K562 (cell line): ENCODE measurements at regions not wholly inside any gene's neighbourhood (a gene's known extent, or its start where the extent isn't known, plus 50 kb on each side); places are given as distances from the start of the nearest gene placed in this dataset.

Experiments
- ATAC-seq: fragments of 200-7000 bp; cut with Tn5 transposase; 3 replicates; pipeline ENCODE4 v1.9.1; 2020; ENCODE audit warnings: moderate library complexity
- BruUV-seq: library from RNA; stranded (reverse); fragments of 400-500 nt; replicated peaks from 2 replicates; lab custom pipeline; 2021; lab: Mats Ljungman, UMichigan
- CTCF ChIA-PET: fragments of 300-600 bp; formaldehyde crosslinking; extraction: SDS; loops from one replicate; lab custom pipeline; 2021; ENCODE audit warnings: low intra/inter-chr PET ratio; lab: Yijun Ruan, JAX
- POLR2A ChIA-PET: fragments of 300-600, 350-650 bp; sonication (Branson Sonifier 250); formaldehyde crosslinking; extraction: SDS; loops from one replicate; lab custom pipeline; 2021; ENCODE audit warnings: antibody characterized with exemption, inconsistent platforms; lab: Yijun Ruan, JAX
- DNase-seq, 4 experiments: peaks; one replicate each; pipeline versions ENCODE4 v3.0.0 to v3.0.0-alpha.2; 2011 to 2018; ENCODE audit warnings: low spot score in 3 of 4, mixed read lengths in 3 of 4; ENCODE audit errors: extremely low read depth in 1 of 4
- FAIRE-seq: peaks from 2 replicates; lab custom pipeline; 2011; peaks lifted over from hg19 to GRCh38; lab: Jason Lieb, UNC
- H2AFZ ChIP-seq: 2 replicates; pipeline ENCODE4 v1.6.0; 2011; ENCODE audit warnings: low read depth, low read length, control low read depth, inconsistent platforms
- H3K27ac ChIP-seq: fragments of 200-600 bp; 3 replicates; pipeline ENCODE4 v1.8.0; 2011; ENCODE audit warnings: low read depth, mild to moderate bottlenecking, control low read depth, inconsistent platforms, low read length, moderate library complexity, mixed read lengths; ENCODE audit errors: extremely low read depth
- H3K27me3 ChIP-seq, 2 experiments: fragments of 300-600 bp in 1 of 2; 2 replicates in 1 of 2; 3 replicates in 1 of 2; pipeline versions ENCODE4 v1.6.0 to v1.8.0; 2011; ENCODE audit warnings: inconsistent platforms in 2 of 2, low read length in 2 of 2, mild to moderate bottlenecking in 1 of 2, mixed read lengths in 1 of 2, moderate library complexity in 1 of 2; ENCODE audit not compliant: control insufficient read depth in 2 of 2, insufficient read depth in 2 of 2
- H3K36me3 ChIP-seq: fragments of 300-600 bp; 3 replicates; pipeline ENCODE4 v1.8.0; 2011; ENCODE audit warnings: mild to moderate bottlenecking, low read length, inconsistent platforms; ENCODE audit not compliant: control insufficient read depth, insufficient read depth
- H3K4me1 ChIP-seq, 2 experiments: fragments of 200-600 bp in 1 of 2; replicated peaks in 1 of 2; 2 replicates in 1 of 2; 3 replicates in 1 of 2; pipeline versions ENCODE4 v1.5.1 to v1.8.0; 2011; ENCODE audit warnings: inconsistent platforms in 2 of 2, low read length in 2 of 2, mild to moderate bottlenecking in 1 of 2, mixed read lengths in 1 of 2, moderate library complexity in 1 of 2; ENCODE audit not compliant: control insufficient read depth in 2 of 2, insufficient read depth in 2 of 2
- H3K4me2 ChIP-seq: 2 replicates; pipeline ENCODE4 v1.6.1; 2011; ENCODE audit warnings: low read length, control low read depth, inconsistent platforms, mixed read lengths; ENCODE audit not compliant: insufficient read depth
- H3K4me3 ChIP-seq: fragments of 200-600 bp; sonication (generic), shearing (Covaris generic); 2 replicates; pipeline ENCODE4 v1.5.1; 2016; ENCODE audit warnings: control low read depth, inconsistent platforms
- H3K79me2 ChIP-seq: fragments of 200-600 bp; 3 replicates; pipeline ENCODE4 v1.8.0; 2011; ENCODE audit warnings: low read length, inconsistent platforms; ENCODE audit not compliant: control insufficient read depth, insufficient read depth
- H3K9ac ChIP-seq, 2 experiments: 2 replicates each; pipeline versions ENCODE4 v1.6.0 to v1.6.1; 2011; ENCODE audit warnings: low read depth in 2 of 2, low read length in 2 of 2, control low read depth in 1 of 2, inconsistent platforms in 1 of 2, mild to moderate bottlenecking in 1 of 2, mixed read lengths in 1 of 2; ENCODE audit not compliant: insufficient read depth in 1 of 2
- H3K9me1 ChIP-seq: one replicate; pipeline ENCODE4 v1.6.0; 2011; ENCODE audit warnings: inconsistent platforms, mild to moderate bottlenecking, low read length, moderate library complexity; ENCODE audit not compliant: control insufficient read depth, insufficient read depth
- H3K9me3 ChIP-seq: replicated peaks from 2 replicates; pipeline ENCODE4 v1.5.1; 2011; ENCODE audit warnings: low read depth, low read length, inconsistent platforms; ENCODE audit not compliant: control insufficient read depth, insufficient read depth
- H4K20me1 ChIP-seq: replicated peaks from 2 replicates; pipeline ENCODE4 v1.6.1; 2011; ENCODE audit warnings: low read length, inconsistent platforms, mixed read lengths; ENCODE audit not compliant: control insufficient read depth, insufficient read depth
- ASH1L ChIP-seq: fragments of 450-650 bp; IDR thresholded peaks from 2 replicates; pipeline ENCODE4 v1.6.1; 2018; ENCODE audit warnings: borderline replicate concordance, mild to moderate bottlenecking, low read depth; ENCODE audit not compliant: partially characterized antibody
- GATAD2B ChIP-seq: fragments of 450-650 bp; IDR thresholded peaks from 2 replicates; pipeline ENCODE4 v1.6.1; 2017; ENCODE audit warnings: mild to moderate bottlenecking, borderline replicate concordance
- GTF2B ChIP-seq: IDR thresholded peaks from 2 replicates; pipeline ENCODE4 v1.6.1; 2011; ENCODE audit not compliant: insufficient read length; ENCODE audit errors: extremely low read depth
- HBP1 ChIP-seq: fragments of 450-650 bp; formaldehyde crosslinking; IDR thresholded peaks from 2 replicates; pipeline ENCODE4 v1.4.0; 2022; ENCODE audit warnings: missing genetic modification characterization
- NR4A1 ChIP-seq, 2 experiments: fragments of 250-450 bp in 1 of 2; fragments of 450-650 bp in 1 of 2; sonication (Bioruptor Pico) in 1 of 2; IDR thresholded peaks; 2 replicates each; pipeline versions ENCODE4 v1.4.0 to v1.6.1; 2016 to 2020; ENCODE audit warnings: mild to moderate bottlenecking in 2 of 2, missing compliant biosample characterization in 1 of 2, missing genetic modification characterization in 1 of 2, moderate library complexity in 1 of 2
- POLR3G ChIP-seq: IDR thresholded peaks from 2 replicates; pipeline ENCODE4 v1.6.1; 2011; ENCODE audit not compliant: insufficient read length, insufficient replicate concordance; ENCODE audit errors: extremely low read depth
- PREB ChIP-seq: sonication (generic); formaldehyde crosslinking; IDR thresholded peaks from 2 replicates; pipeline ENCODE4 v1.8.1; 2023; ENCODE audit warnings: mild to moderate bottlenecking, missing genetic modification reagents
- RHOXF2B ChIP-seq: fragments of 250-450 bp; sonication (Bioruptor Pico); conservative IDR thresholded peaks from 2 replicates; pipeline ENCODE4 v1.5.1; 2021
- SMARCC2 ChIP-seq: fragments of 450-650 bp; IDR thresholded peaks from 2 replicates; pipeline ENCODE4 v1.6.1; 2017; ENCODE audit warnings: antibody characterized with exemption, moderate library complexity, mild to moderate bottlenecking, low read depth
- SRSF1 ChIP-seq: fragments of 200-400 bp; formaldehyde crosslinking; IDR thresholded peaks from 2 replicates; pipeline ENCODE4 v1.6.1; 2017; ENCODE audit warnings: mild to moderate bottlenecking, low read depth, low read length, moderate library complexity
- TAF7 ChIP-seq: fragments of 450-650 bp; IDR thresholded peaks from 2 replicates; pipeline ENCODE4 v1.6.1; 2016; ENCODE audit warnings: missing genetic modification characterization, missing compliant biosample characterization
- TCF15 ChIP-seq: fragments of 250-450 bp; sonication (Bioruptor Pico); IDR thresholded peaks from 2 replicates; pipeline ENCODE4 v1.8.0; 2022; ENCODE audit warnings: moderate library complexity, mild to moderate bottlenecking, inconsistent platforms
- TCF3 ChIP-seq: sonication (generic); formaldehyde crosslinking; IDR thresholded peaks from 2 replicates; pipeline ENCODE4 v1.4.0; 2020; ENCODE audit warnings: mild to moderate bottlenecking, missing genetic modification reagents
- TOE1 ChIP-seq, 2 experiments: fragments of 450-650 bp in 1 of 2; sonication (generic) in 1 of 2; formaldehyde crosslinking in 1 of 2; IDR thresholded peaks; 2 replicates each; pipeline versions ENCODE4 v1.7.1 to v1.8.0; 2016 to 2022; ENCODE audit warnings: borderline replicate concordance in 2 of 2, mild to moderate bottlenecking in 2 of 2, antibody characterized with exemption in 1 of 2, inconsistent platforms in 1 of 2, low read depth in 1 of 2, missing genetic modification reagents in 1 of 2, moderate library complexity in 1 of 2
- USF2 ChIP-seq: sonication (generic); formaldehyde crosslinking; IDR thresholded peaks from 2 replicates; pipeline ENCODE4 v1.5.0; 2020; ENCODE audit warnings: missing genetic modification reagents
- ZNF740 ChIP-seq, 3 experiments: fragments of 200-800 bp in 1 of 3; sonication (Bioruptor generic) in 1 of 3; sonication (generic) in 1 of 3; formaldehyde crosslinking in 1 of 3; IDR thresholded peaks; 2 replicates each; pipeline versions ENCODE4 v1.6.1 to v1.8.0; 2016 to 2022; ENCODE audit warnings: mild to moderate bottlenecking in 2 of 3, missing compliant biosample characterization in 2 of 3, missing genetic modification characterization in 2 of 3, missing genetic modification reagents in 1 of 3
- WGBS: fragments of 100-300 bp; shearing (Covaris generic); methylation state at CpG from one replicate; pipeline ENCODE4 v1.1.6; 2016; ENCODE audit warnings: low coverage, mixed read lengths; ENCODE audit not compliant: insufficient coverage; ENCODE audit errors: missing lambda C conversion rate; 5-methylcytosine and 5-hydroxymethylcytosine counted together
- in situ Hi-C: fragments of 300-500 bp; cut with MboI; formaldehyde crosslinking; loops from 4 replicates; pipeline ENCODE4 v1.15.0; 2018; ENCODE audit warnings: inconsistent platforms, mixed read lengths
- intact Hi-C: fragments of 100-400 bp; cut with micrococcal nuclease; formaldehyde crosslinking; loops from 2 replicates; pipeline ENCODE4 v1.14.2; 2022

GRCh38 chr1:199373139-199373538 lies 654.4 kb upstream of the NR5A2 start:
- Histone ChIP-seq H3K4me3 (no peak overlapping the region), H4K20me1 (no peaks in the 10 kb centered on the region), H3K9me3 (no peaks in the 10 kb centered on the region; the same call in 1 of the 2 replicates), H3K27me3 (no peaks in the 10 kb centered on the region), H3K36me3 (no peaks in the 10 kb centered on the region), H3K27ac (no peak overlapping the region), H3K4me2 (no peak overlapping the region), H3K79me2 (no peaks in the 10 kb centered on the region), H2AFZ (no peak overlapping the region), H3K9ac (no peak overlapping the region), H3K4me1 (no peaks in the 10 kb centered on the region), H3K9me1 (no peaks in the 10 kb centered on the region)
- in situ Hi-C loops (no loop called here), intact Hi-C loops (no loop called here)
- ChIA-PET POLR2A (no interaction called here), CTCF (no interaction called here)
- FAIRE-seq (no peak), DNase-seq (no peak), ATAC-seq (no peak)
- no TSS peak for BruUV-seq
- WGBS = 2% methylated on average over 2 of the region's 2 CpGs
- no peak for TF ChIP-seq GATAD2B
- no peak for TF ChIP-seq TAF7 (tag)
- no peak for TF ChIP-seq POLR3G
- TF ChIP-seq USF2 (CRISPR knock-in tag) = no peak
- TF ChIP-seq HBP1 (CRISPR knock-in tag) = no peak
- no peak for TF ChIP-seq TOE1 (IDR thresholded peaks at IDR 0.05; ENCODE audit: borderline replicate concordance)
- TF ChIP-seq TOE1 (CRISPR knock-in tag; IDR thresholded peaks at IDR 0.05; ENCODE audit: borderline replicate concordance, low read depth) = no peak
- TF ChIP-seq RHOXF2B (CRISPR knock-in tag) = no peak
- no peak for TF ChIP-seq TCF3 (CRISPR knock-in tag)
- TF ChIP-seq NR4A1 (CRISPR knock-in tag; IDR thresholded peaks at IDR 0.05) = no peak
- no peak for TF ChIP-seq NR4A1 (tag; IDR thresholded peaks at IDR 0.05)
- no peak for TF ChIP-seq SMARCC2
- TF ChIP-seq GTF2B = no peak
- no peak for TF ChIP-seq SRSF1
- no peak for TF ChIP-seq ZNF740 (CRISPR knock-in tag; IDR thresholded peaks at IDR 0.05)
- no peak for TF ChIP-seq ZNF740 (tag; IDR thresholded peaks at IDR 0.05)
- TF ChIP-seq ASH1L = no peak
- no peak for TF ChIP-seq TCF15 (CRISPR knock-in tag)
- no peak for TF ChIP-seq PREB (CRISPR knock-in tag)
